SK-N-MC (cell line): ENCODE measurements at regions not wholly inside any gene's neighbourhood (a gene's known extent, or its start where the extent isn't known, plus 50 kb on each side); places are given as distances from the start of the nearest gene placed in this dataset.

Experiments
- EZH2 ChIP-seq: fragments of 200-600 bp; sonication (generic); IDR thresholded peaks from one replicate; pipeline ENCODE4 v1.6.1; 2017; ENCODE audit warnings: antibody characterized with exemption
- FOXP2 ChIP-seq: optimal IDR thresholded peaks from 2 replicates; pipeline ENCODE3; 2011; ENCODE audit warnings: mild to moderate bottlenecking, moderate library complexity; ENCODE audit not compliant: insufficient read depth; ENCODE audit errors: extremely low read length, control extremely low read depth
- POLR2AphosphoS5 ChIP-seq: IDR thresholded peaks from 2 replicates; pipeline ENCODE4 v1.6.1; 2012; ENCODE audit warnings: mild to moderate bottlenecking, low read depth, low read length, borderline replicate concordance

DNA sequence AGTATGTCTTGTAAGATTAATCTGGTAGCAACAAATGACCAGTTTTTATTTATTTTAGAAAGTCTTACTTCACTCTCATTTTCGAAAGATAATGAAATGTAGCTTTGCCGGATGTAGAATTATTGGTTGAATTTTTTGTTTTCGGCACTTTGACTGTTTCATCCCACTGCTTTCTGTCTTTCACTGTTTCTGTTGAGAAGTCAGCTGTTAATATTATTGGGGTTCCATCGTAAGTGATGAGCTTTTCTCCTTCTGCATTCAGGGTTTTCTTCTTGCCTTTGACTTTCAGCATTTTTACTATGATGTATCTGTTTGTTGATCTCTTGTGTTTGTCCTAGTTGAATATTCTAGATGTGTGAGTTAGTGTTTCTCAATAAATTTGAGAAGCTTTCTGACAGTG is 383.4 kb downstream of the PAX1 start:
- TF ChIP-seq EZH2: no peak
- TF ChIP-seq POLR2AphosphoS5: no peak
- no peak for TF ChIP-seq FOXP2
